Thymus (tissue), 11 donors: ENCODE measurements at regions not wholly inside any gene's neighbourhood (a gene's known extent, or its start where the extent isn't known, plus 50 kb on each side); places are given as distances from the start of the nearest gene placed in this dataset.

Source experiments
- DNase-seq, 9 donors: peaks; one replicate each; pipeline ENCODE4 v3.0.0-alpha.2; 2013; ENCODE audit warnings: low spot score in 9 of 9, low read depth in 6 of 9, missing footprints in 1 of 9
- H3K27ac ChIP-seq, 2 donors: one replicate each; pipeline ENCODE4 v1.5.1; 2013; ENCODE audit warnings: control low read depth in 1 of 2, low read depth in 1 of 2, low read length in 1 of 2, mild to moderate bottlenecking in 1 of 2, moderate library complexity in 1 of 2
- H3K27me3 ChIP-seq, 2 donors: one replicate each; pipeline ENCODE4 v1.5.1; 2013; ENCODE audit warnings: low read length in 1 of 2; ENCODE audit not compliant: control insufficient read depth in 2 of 2, insufficient read depth in 1 of 2
- H3K36me3 ChIP-seq, 2 donors: one replicate each; pipeline ENCODE4 v1.5.1; 2013; ENCODE audit warnings: low read length in 1 of 2, mild to moderate bottlenecking in 1 of 2, moderate library complexity in 1 of 2; ENCODE audit not compliant: control insufficient read depth in 2 of 2, insufficient read depth in 2 of 2
- H3K4me1 ChIP-seq, 2 donors: one replicate each; pipeline ENCODE4 v1.5.1; 2013; ENCODE audit warnings: low read length in 2 of 2; ENCODE audit not compliant: control insufficient read depth in 2 of 2, insufficient read depth in 2 of 2
- H3K4me3 ChIP-seq, 2 donors: one replicate each; pipeline ENCODE4 v1.5.1; 2013; ENCODE audit warnings: low read length in 2 of 2, control low read depth in 1 of 2, mild to moderate bottlenecking in 1 of 2
- H3K9me3 ChIP-seq, 2 donors: one replicate each; pipeline ENCODE4 v1.5.1; 2013; ENCODE audit warnings: low read length in 1 of 2, mild to moderate bottlenecking in 1 of 2; ENCODE audit not compliant: control insufficient read depth in 2 of 2, insufficient read depth in 1 of 2
- WGBS: extraction: QIAGEN DNeasy Blood & Tissue Kit; methylation state at CpG from one replicate; pipeline ENCODE4 v1.1.7; 2013; 5-methylcytosine and 5-hydroxymethylcytosine counted together
- donor health status: healthy.

- H3K4me3 ChIP-seq = no peak overlapping the region
- 95% methylated on average over 7 of the region's 7 CpGs for WGBS
- H3K27me3 ChIP-seq = no peaks in the 10 kb centered on the region
- DNase-seq = no peak
- no peaks in the 10 kb centered on the region for H3K4me1 ChIP-seq
- no peaks in the 10 kb centered on the region for H3K9me3 ChIP-seq
- no peaks in the 10 kb centered on the region for H3K36me3 ChIP-seq
- H3K27ac ChIP-seq = no peak overlapping the region
Observed at GRCh38 chr18:76149734-76150133, 345.3 kb downstream of the ZNF516 start.

GRCh38 chr18:76149284-76149683 lies 345.8 kb downstream of the ZNF516 start:
- no peak overlapping the region for H3K4me3 ChIP-seq
- DNase-seq = no peak
- H3K36me3 ChIP-seq = no peaks in the 10 kb centered on the region
- H3K9me3 ChIP-seq = no peaks in the 10 kb centered on the region
- H3K27ac ChIP-seq = no peak overlapping the region
- no peaks in the 10 kb centered on the region for H3K4me1 ChIP-seq
- H3K27me3 ChIP-seq = no peaks in the 10 kb centered on the region
- 80% methylated on average over 4 of the region's 4 CpGs for WGBS

GRCh38 chr18:76145521-76146376 lies 349.3 kb downstream of the ZNF516 start:
- DNase-seq = no peak
- Histone ChIP-seq H3K4me1 (no peaks in the 10 kb centered on the region), H3K4me3 (no peak overlapping the region), H3K27me3 (no peaks in the 10 kb centered on the region), H3K27ac (no peak overlapping the region), H3K9me3 (no peaks in the 10 kb centered on the region), H3K36me3 (no peaks in the 10 kb centered on the region)
- 88% methylated on average over 23 of the region's 23 CpGs for WGBS

- Histone ChIP-seq H3K36me3 (no peaks in the 10 kb centered on the region), H3K27ac (no peak overlapping the region), H3K4me3 (no peak overlapping the region), H3K9me3 (no peaks in the 10 kb centered on the region), H3K4me1 (no peaks in the 10 kb centered on the region), H3K27me3 (no peaks in the 10 kb centered on the region)
- 95% methylated on average over 18 of the region's 18 CpGs for WGBS
- DNase-seq = no peak
Observed at GRCh38 chr18:76144844-76145243, 350.2 kb downstream of the ZNF516 start.

- H3K9me3 ChIP-seq = no peaks in the 10 kb centered on the region
- no peak overlapping the region for H3K4me3 ChIP-seq
- H3K4me1 ChIP-seq = no peaks in the 10 kb centered on the region
- H3K27me3 ChIP-seq = no peaks in the 10 kb centered on the region
- no peak for DNase-seq
- H3K36me3 ChIP-seq = no peaks in the 10 kb centered on the region
- H3K27ac ChIP-seq = no peak overlapping the region
- 86% methylated on average over 2 of the region's 2 CpGs for WGBS
Observed at GRCh38 chr18:76142611-76143010, 352.4 kb downstream of the ZNF516 start.

GRCh38 chr18:76139844-76140243 lies 355.2 kb downstream of the ZNF516 start:
- H3K4me1 ChIP-seq = no peaks in the 10 kb centered on the region
- H3K27ac ChIP-seq = no peak overlapping the region
- 95% methylated on average over 1 of the region's 1 CpG for WGBS
- DNase-seq = no peak
- H3K36me3 ChIP-seq = no peaks in the 10 kb centered on the region
- H3K9me3 ChIP-seq = no peaks in the 10 kb centered on the region
- no peak overlapping the region for H3K4me3 ChIP-seq
- no peaks in the 10 kb centered on the region for H3K27me3 ChIP-seq

- H3K9me3 ChIP-seq = no peaks in the 10 kb centered on the region
- no peak overlapping the region for H3K27ac ChIP-seq
- H3K4me3 ChIP-seq = no peak overlapping the region
- H3K4me1 ChIP-seq = peaks cover 0 to 4% of the 10 kb centered on the region in 2 donors
- WGBS = 95% methylated on average over 6 of the region's 6 CpGs
- no peaks in the 10 kb centered on the region for H3K36me3 ChIP-seq
- DNase-seq = no peak
- no peaks in the 10 kb centered on the region for H3K27me3 ChIP-seq
Observed at GRCh38 chr18:76137216-76137615, 357.8 kb downstream of the ZNF516 start.

- no peaks in the 10 kb centered on the region for H3K9me3 ChIP-seq
- 94% methylated on average over 10 of the region's 10 CpGs for WGBS
Observed at GRCh38 chr18:76136701-76137100, 358.3 kb downstream of the ZNF516 start.

GRCh38 chr18:76134628-76135027 lies 360.4 kb downstream of the ZNF516 start:
- H3K27ac ChIP-seq = no peak overlapping the region
- WGBS = 6% methylated on average over 1 of the region's 1 CpG
- H3K9me3 ChIP-seq = no peaks in the 10 kb centered on the region
- no peak overlapping the region for H3K4me3 ChIP-seq
- peaks cover 0 to 4% of the 10 kb centered on the region in 2 donors for H3K4me1 ChIP-seq
- no peaks in the 10 kb centered on the region for H3K36me3 ChIP-seq
- peak in 2 of 9 donors; percentile 4 to 32 for DNase-seq
- H3K27me3 ChIP-seq = no peaks in the 10 kb centered on the region

More at GRCh38 chr18:76136701-76137100, 358.3 kb downstream of the ZNF516 start:
- no peaks in the 10 kb centered on the region for H3K27me3 ChIP-seq
- no peak for DNase-seq
- H3K27ac ChIP-seq = no peak overlapping the region
- H3K36me3 ChIP-seq = no peaks in the 10 kb centered on the region
- peaks cover 0 to 4% of the 10 kb centered on the region in 2 donors for H3K4me1 ChIP-seq
- H3K4me3 ChIP-seq = no peak overlapping the region
